HepG2 (cell line): ENCODE measurements at regions not wholly inside any gene's neighbourhood (a gene's known extent, or its start where the extent isn't known, plus 50 kb on each side); places are given as distances from the start of the nearest gene placed in this dataset.

Source experiments
- DMAP1 ChIP-seq: IDR thresholded peaks from 2 replicates; pipeline ENCODE4 v1.6.1; 2016
- MAF1 ChIP-seq: sonication (generic); formaldehyde crosslinking; IDR thresholded peaks from 2 replicates; pipeline ENCODE4 v1.5.0; 2020; ENCODE audit warnings: missing genetic modification reagents, borderline replicate concordance
- MAFK ChIP-seq, 2 experiments: IDR thresholded peaks in 1 of 2; conservative IDR thresholded peaks in 1 of 2; 2 replicates each; pipeline ENCODE4 v1.6.1; 2011; ENCODE audit warnings: improper control_type of control experiment in 2 of 2, low read length in 2 of 2
- POLR2A ChIP-seq, 2 experiments: IDR thresholded peaks; 2 replicates each; pipeline ENCODE4 v1.6.1; 2011; ENCODE audit warnings: low read depth in 2 of 2, low read length in 2 of 2, mild to moderate bottlenecking in 1 of 2, moderate library complexity in 1 of 2; ENCODE audit not compliant: insufficient read depth in 1 of 2
- SIN3A ChIP-seq: IDR thresholded peaks from 2 replicates; pipeline ENCODE4 v1.6.1; 2011; ENCODE audit warnings: low read depth, mild to moderate bottlenecking, control low read depth, low read length, borderline replicate concordance
- ZNF570 ChIP-seq: sonication (generic); formaldehyde crosslinking; IDR thresholded peaks from 2 replicates; pipeline ENCODE4 v1.4.0; 2020; ENCODE audit warnings: mild to moderate bottlenecking, missing genetic modification reagents, borderline replicate concordance
- TF ChIP-seq, protein P1 (sequence below): sonication (generic); formaldehyde crosslinking; IDR thresholded peaks from 2 replicates; pipeline ENCODE4 v1.5.0; 2020; ENCODE audit warnings: mild to moderate bottlenecking, missing genetic modification reagents, moderate library complexity
- TF ChIP-seq, protein P2 (sequence below): sonication (generic); formaldehyde crosslinking; IDR thresholded peaks from 2 replicates; pipeline ENCODE4 v1.4.0; 2020; ENCODE audit warnings: missing genetic modification reagents

DNA sequence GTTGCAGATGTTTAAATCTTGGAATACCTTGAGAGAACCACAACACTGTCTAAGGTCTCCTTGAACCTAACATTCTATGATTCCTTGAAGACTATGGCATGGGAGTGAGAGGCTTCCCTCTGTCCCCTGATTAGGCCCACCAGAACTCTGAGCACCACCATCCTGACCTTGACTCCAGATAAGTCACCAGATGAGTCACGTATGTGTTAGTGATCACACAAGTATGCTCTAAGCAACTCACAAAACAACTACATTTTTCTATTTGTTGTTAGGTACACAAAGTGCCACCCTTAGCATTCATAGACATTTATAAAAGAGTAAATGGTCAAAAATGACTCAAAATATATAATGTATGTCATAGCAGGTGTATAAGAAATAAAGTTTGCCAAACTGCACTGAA is 252.9 kb upstream of the CXXC4 start:
- no peak for TF ChIP-seq MAFK (conservative IDR thresholded peaks at IDR 0.05 in 1 of 2, IDR thresholded peaks at IDR 0.05 in 1 of 2; ENCODE audit: low read length in 2 of 2)
- TF ChIP-seq, protein P1, sequence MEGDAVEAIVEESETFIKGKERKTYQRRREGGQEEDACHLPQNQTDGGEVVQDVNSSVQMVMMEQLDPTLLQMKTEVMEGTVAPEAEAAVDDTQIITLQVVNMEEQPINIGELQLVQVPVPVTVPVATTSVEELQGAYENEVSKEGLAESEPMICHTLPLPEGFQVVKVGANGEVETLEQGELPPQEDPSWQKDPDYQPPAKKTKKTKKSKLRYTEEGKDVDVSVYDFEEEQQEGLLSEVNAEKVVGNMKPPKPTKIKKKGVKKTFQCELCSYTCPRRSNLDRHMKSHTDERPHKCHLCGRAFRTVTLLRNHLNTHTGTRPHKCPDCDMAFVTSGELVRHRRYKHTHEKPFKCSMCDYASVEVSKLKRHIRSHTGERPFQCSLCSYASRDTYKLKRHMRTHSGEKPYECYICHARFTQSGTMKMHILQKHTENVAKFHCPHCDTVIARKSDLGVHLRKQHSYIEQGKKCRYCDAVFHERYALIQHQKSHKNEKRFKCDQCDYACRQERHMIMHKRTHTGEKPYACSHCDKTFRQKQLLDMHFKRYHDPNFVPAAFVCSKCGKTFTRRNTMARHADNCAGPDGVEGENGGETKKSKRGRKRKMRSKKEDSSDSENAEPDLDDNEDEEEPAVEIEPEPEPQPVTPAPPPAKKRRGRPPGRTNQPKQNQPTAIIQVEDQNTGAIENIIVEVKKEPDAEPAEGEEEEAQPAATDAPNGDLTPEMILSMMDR (CRISPR knock-in tag), result no peak
- TF ChIP-seq MAF1 (CRISPR knock-in tag), result no peak
- TF ChIP-seq, protein P2, sequence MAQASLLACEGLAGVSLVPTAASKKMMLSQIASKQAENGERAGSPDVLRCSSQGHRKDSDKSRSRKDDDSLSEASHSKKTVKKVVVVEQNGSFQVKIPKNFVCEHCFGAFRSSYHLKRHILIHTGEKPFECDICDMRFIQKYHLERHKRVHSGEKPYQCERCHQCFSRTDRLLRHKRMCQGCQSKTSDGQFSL, result no peak
- TF ChIP-seq ZNF570, result no peak
- no peak for TF ChIP-seq DMAP1
- no peak for TF ChIP-seq SIN3A
- TF ChIP-seq POLR2A (IDR thresholded peaks at IDR 0.05; ENCODE audit: insufficient read depth in 1 of 2, low read depth in 2 of 2, low read length in 2 of 2), result no peak
